ENCODE measurements at regions not wholly inside any gene's neighbourhood (a gene's known extent, or its start where the extent isn't known, plus 50 kb on each side); places are given as distances from the start of the nearest gene placed in this dataset.
"Not testable (repeated sequence)": the region's sequence is repeated elsewhere in the genome, so short reads cannot be mapped to it uniquely, and the experiment has no call there.

DNA sequence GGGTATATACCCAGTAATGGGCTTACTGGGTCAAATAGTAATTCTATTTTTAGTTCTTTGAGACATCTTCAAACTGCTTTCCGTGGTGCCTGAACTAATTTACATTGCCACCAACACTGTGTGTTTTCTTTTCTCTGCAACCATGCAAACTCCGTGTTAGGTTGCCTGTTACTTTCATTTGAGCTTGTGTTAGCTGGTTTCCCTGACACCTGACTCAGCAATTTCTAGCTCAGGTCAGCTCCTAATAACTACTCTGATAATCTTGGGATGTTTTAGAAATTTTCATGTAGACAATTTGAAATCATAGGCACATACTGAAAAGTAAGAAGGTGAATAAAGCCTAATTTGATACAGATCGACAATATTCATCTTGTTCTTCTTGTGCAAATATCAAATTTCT, 132.3 kb downstream of the ADCYAP1 start:
- intact Hi-C loops (cut with DNase I; ENCODE audit: low total_unique reads) = loop anchor here (5.0 kb wide), 1 partner anchor 465 kb away; no protein-coding TSS in a partner anchor
- TF ChIP-seq, protein P1, sequence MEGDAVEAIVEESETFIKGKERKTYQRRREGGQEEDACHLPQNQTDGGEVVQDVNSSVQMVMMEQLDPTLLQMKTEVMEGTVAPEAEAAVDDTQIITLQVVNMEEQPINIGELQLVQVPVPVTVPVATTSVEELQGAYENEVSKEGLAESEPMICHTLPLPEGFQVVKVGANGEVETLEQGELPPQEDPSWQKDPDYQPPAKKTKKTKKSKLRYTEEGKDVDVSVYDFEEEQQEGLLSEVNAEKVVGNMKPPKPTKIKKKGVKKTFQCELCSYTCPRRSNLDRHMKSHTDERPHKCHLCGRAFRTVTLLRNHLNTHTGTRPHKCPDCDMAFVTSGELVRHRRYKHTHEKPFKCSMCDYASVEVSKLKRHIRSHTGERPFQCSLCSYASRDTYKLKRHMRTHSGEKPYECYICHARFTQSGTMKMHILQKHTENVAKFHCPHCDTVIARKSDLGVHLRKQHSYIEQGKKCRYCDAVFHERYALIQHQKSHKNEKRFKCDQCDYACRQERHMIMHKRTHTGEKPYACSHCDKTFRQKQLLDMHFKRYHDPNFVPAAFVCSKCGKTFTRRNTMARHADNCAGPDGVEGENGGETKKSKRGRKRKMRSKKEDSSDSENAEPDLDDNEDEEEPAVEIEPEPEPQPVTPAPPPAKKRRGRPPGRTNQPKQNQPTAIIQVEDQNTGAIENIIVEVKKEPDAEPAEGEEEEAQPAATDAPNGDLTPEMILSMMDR (IDR thresholded peaks at IDR 0.05) = no peak
- no peak for TF ChIP-seq POLR2A (IDR thresholded peaks at IDR 0.05)
- TF ChIP-seq POLR2AphosphoS5 (IDR thresholded peaks at IDR 0.05) = no peak
- H3K27ac ChIP-seq = no peak overlapping the region
- no peaks in the 10 kb centered on the region for H3K36me3 ChIP-seq
- H3K9me3 ChIP-seq = peaks cover 0 to 2% of the 10 kb centered on the region in 2 donors
- DNase-seq (ENCODE audit: low spot score in 2 of 2) = no peak
- no peaks in the 10 kb centered on the region for H3K4me1 ChIP-seq
- no peak overlapping the region for H3K4me3 ChIP-seq
- H3K27me3 ChIP-seq = no peaks in the 10 kb centered on the region

DNA sequence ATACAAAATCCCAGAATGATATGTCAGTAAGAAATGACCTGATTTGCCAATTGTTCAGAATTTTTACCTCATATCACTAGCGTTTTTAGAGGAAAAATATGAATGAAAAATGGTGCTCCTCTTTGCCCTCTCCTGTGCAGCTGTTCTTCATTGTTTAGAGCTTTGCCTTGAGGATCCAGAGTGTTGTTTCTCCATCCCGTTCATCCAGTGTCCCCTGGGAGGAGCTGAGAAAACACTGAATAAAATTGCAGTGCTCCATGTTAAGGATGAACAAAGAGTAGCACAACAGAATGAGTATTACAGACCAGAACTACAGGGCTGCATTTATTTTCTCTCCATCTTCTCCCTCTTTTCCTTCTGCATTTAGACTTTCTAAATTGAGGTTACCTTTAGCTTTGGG, 133.1 kb downstream of the ADCYAP1 start:
- DNase-seq (ENCODE audit: low spot score in 2 of 2) = no peak
- no peaks in the 10 kb centered on the region for H3K36me3 ChIP-seq
- peaks cover 0 to 2% of the 10 kb centered on the region in 2 donors for H3K9me3 ChIP-seq
- TF ChIP-seq, protein P1 (IDR thresholded peaks at IDR 0.05) = no peak
- TF ChIP-seq POLR2AphosphoS5 (IDR thresholded peaks at IDR 0.05) (no peak), POLR2A (IDR thresholded peaks at IDR 0.05) (no peak)
- intact Hi-C loops (cut with DNase I; ENCODE audit: low total_unique reads) = loop anchor here (5.0 kb wide), 1 partner anchor 465 kb away; no protein-coding TSS in a partner anchor
- H3K4me1 ChIP-seq = no peaks in the 10 kb centered on the region
- no peak overlapping the region for H3K4me3 ChIP-seq
- H3K27me3 ChIP-seq = no peaks in the 10 kb centered on the region
- no peak overlapping the region for H3K27ac ChIP-seq

DNA sequence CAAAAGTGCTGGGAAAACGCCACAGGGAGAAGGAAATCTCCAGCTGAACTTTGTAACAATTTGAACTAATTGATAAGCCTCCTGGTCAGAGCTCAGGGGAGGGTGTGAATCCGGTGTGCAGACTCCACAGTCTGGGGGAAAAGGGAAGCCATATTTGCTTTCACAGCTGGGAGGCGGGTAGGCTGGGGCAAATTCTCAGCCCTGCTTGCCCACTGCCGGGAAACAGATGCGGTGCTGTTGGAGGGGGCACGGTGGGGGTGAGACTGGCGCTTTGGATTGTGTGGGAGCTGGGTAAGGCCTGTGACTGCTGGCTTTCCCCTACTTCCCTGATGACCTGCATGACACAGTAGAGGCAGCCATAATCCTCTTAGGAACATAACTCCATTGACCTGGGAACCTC, 134.8 kb downstream of the ADCYAP1 start:
- intact Hi-C loops (cut with DNase I; ENCODE audit: low total_unique reads) = loop anchor here (5.0 kb wide), 1 partner anchor 467 kb away; no protein-coding TSS in a partner anchor
- no peak for DNase-seq (ENCODE audit: low spot score in 2 of 2)
- TF ChIP-seq POLR2A (IDR thresholded peaks at IDR 0.05) (no peak), POLR2AphosphoS5 (IDR thresholded peaks at IDR 0.05) (no peak)
- TF ChIP-seq, protein P1 (IDR thresholded peaks at IDR 0.05) = no peak
- no peak overlapping the region for H3K27ac ChIP-seq
- peaks cover 0 to 2% of the 10 kb centered on the region in 2 donors for H3K9me3 ChIP-seq
- H3K27me3 ChIP-seq = no peaks in the 10 kb centered on the region
- no peak overlapping the region for H3K4me3 ChIP-seq
- no peaks in the 10 kb centered on the region for H3K4me1 ChIP-seq
- no peaks in the 10 kb centered on the region for H3K36me3 ChIP-seq

GRCh38 chr18:1043039-1043438, 138.4 kb downstream of the ADCYAP1 start:
- DNase-seq (ENCODE audit: low spot score in 2 of 2); H3K4me1 ChIP-seq; H3K27me3 ChIP-seq; intact Hi-C loops (cut with DNase I; ENCODE audit: low total_unique reads); H3K9me3 ChIP-seq; H3K4me3 ChIP-seq; H3K27ac ChIP-seq; H3K36me3 ChIP-seq: not testable (repeated sequence)

DNA sequence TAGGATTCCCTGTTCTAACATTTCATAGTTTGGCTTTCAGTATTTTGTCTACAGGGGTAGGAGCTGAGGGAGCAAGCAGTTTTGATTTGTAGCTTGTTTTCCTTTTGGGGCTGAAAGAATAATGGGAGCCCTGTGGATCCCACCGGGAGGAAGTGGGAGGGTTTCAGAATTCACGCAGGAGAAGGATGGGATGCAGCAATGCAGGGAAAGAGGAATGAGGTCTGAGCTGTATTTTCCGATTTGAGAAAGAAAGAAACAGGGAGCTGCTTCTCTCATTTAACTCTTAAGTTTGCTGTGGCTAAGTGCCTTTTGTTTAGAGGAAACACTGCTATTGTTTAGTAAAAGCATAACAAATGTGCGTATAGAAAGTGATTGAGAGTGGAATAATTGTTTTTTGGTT, 141.0 kb downstream of the ADCYAP1 start:
- H3K27ac ChIP-seq = no peak overlapping the region
- intact Hi-C loops (cut with DNase I; ENCODE audit: low total_unique reads) = no loop called here

More for the DNA sequence above, 141.0 kb downstream of the ADCYAP1 start:
- Histone ChIP-seq H3K4me1 (no peaks in the 10 kb centered on the region), H3K27me3 (no peaks in the 10 kb centered on the region), H3K36me3 (no peaks in the 10 kb centered on the region), H3K4me3 (no peak overlapping the region), H3K9me3 (no peaks in the 10 kb centered on the region)
- no peak for DNase-seq (ENCODE audit: low spot score in 2 of 2)
- no peak for TF ChIP-seq POLR2A (IDR thresholded peaks at IDR 0.05)
- TF ChIP-seq POLR2AphosphoS5 (IDR thresholded peaks at IDR 0.05) = no peak
- TF ChIP-seq, protein P1 (IDR thresholded peaks at IDR 0.05) = no peak

Data from breast epithelium (tissue), 4 donors.